VCaP (cell line): ENCODE measurements at regions not wholly inside any gene's neighbourhood (a gene's known extent, or its start where the extent isn't known, plus 50 kb on each side); places are given as distances from the start of the nearest gene placed in this dataset.

Source experiments
- H3K27ac ChIP-seq: fragments of 450-650 bp; 2 replicates; pipeline ENCODE4 v1.5.1; 2017
- CTCF ChIP-seq: fragments of 450-650 bp; conservative IDR thresholded peaks from 2 replicates; pipeline ENCODE4 v1.5.1; 2017; ENCODE audit warnings: mild to moderate bottlenecking, moderate library complexity

DNA sequence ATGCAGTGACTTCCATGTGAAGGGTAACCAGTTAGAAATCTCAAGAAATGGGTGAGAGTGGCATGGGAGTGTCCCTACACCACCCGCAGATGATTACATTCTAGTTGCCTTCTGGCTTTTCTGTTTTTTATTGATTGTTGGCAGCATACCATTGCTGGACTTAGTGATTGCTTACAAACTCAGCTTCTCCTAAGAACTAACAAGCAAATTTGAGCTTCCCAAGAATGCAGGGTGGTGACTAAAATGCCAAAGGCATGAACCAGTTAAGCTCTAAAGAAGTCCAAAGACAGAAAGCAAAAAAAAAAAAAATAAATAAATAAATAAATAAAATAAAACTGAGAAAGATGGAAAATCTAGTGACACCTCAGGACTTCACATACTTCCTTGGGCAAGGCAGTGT lies 245.5 kb upstream of the PARD3B start:
- no peak for TF ChIP-seq CTCF

GRCh38 chr2:204306667-204307066 lies 238.6 kb upstream of the PARD3B start:
- H3K27ac ChIP-seq = no peak overlapping the region
- TF ChIP-seq CTCF = no peak

More for the DNA sequence above, 245.5 kb upstream of the PARD3B start:
- no peak overlapping the region for H3K27ac ChIP-seq

DNA sequence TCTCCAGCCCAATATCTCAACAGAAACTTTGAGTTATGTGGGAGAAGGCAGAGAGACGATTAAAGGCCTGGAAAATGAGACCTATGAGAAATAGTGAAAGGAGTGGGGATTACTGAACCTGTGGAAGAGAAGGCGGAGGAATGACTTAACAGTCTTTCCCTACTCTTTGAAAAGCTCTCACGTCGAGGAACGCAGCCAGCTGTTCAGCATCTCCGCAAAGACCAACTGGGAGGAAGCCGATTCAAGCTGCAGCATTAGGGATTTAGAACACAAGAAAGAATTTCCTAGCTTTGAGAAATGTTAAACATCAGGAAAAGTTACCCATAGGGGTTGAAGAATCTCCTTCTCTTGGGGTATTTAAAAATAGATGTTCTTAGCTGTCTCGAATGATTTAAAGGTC lies 233.2 kb upstream of the PARD3B start:
- no peak overlapping the region for H3K27ac ChIP-seq
- no peak for TF ChIP-seq CTCF

- TF ChIP-seq CTCF = no peak
- H3K27ac ChIP-seq = no peak overlapping the region
These were observed 232.0 kb upstream of the PARD3B start for GRCh38 chr2:204313256-204313655.

DNA sequence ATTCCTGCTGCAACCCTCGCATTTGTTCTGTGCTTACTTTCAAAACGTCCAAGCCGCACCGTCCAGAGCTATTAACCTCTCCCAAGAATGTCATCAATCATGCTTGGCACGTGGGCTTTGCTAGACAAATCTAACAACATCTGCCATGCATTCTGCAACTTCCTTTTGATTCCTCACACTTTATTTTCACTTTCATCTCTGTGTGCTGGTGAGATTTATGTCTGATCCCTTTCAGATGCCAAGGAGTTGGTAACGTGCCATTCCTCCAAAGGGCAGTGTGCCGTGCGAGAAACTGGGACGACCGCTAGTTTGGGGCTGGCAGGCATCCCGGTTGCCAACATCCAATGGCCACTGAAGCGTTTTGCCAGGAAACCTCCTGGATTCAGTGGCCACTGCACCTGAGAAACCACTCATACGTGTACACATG lies 230.0 kb upstream of the PARD3B start:
- TF ChIP-seq CTCF = no peak

GRCh38 chr2:204317640-204318039 lies 227.6 kb upstream of the PARD3B start:
- no peak overlapping the region for H3K27ac ChIP-seq
- TF ChIP-seq CTCF = no peak

More for the DNA sequence above, 230.0 kb upstream of the PARD3B start:
- H3K27ac ChIP-seq = no peak overlapping the region

GRCh38 chr2:204321027-204321800 lies 224.1 kb upstream of the PARD3B start:
- H3K27ac ChIP-seq = no peak overlapping the region
- TF ChIP-seq CTCF = no peak
